ENCODE measurements at regions not wholly inside any gene's neighbourhood (a gene's known extent, or its start where the extent isn't known, plus 50 kb on each side); places are given as distances from the start of the nearest gene placed in this dataset.

- Histone ChIP-seq H3K36me3 (ENCODE audit: control insufficient read depth in 5 of 5, insufficient read depth in 5 of 5, low read length in 5 of 5) (no peaks in the 10 kb centered on the region), H3K27ac (ENCODE audit: low read depth, low read length) (peak overlapping the region; percentile 60), H3K9ac (ENCODE audit: low read length in 5 of 5) (peak overlapping the region in 4 of 5 donors; percentile 30 to 69 (median 44))
Measured at GRCh38 chr3:168249550-168250414, 154.1 kb upstream of the GOLIM4 start.

GRCh38 chr3:168249205-168249549 is 153.5 kb upstream of the GOLIM4 start:
- Histone ChIP-seq H3K27me3 (ENCODE audit: control insufficient read depth in 5 of 5, insufficient read depth in 4 of 5, low read length in 5 of 5) (no peaks in the 10 kb centered on the region), H3K4me1 (ENCODE audit: control insufficient read depth in 5 of 5, insufficient read depth in 5 of 5, low read length in 5 of 5) (peaks cover 0 to 60% (median 42%) of the 10 kb centered on the region in 5 donors), H3K9ac (ENCODE audit: low read length in 5 of 5) (peak overlapping the region in 4 of 5 donors; percentile 36 to 69 (median 54)), H3K27ac (ENCODE audit: low read depth, low read length) (peak overlapping the region; percentile 60), H3K4me3 (ENCODE audit: low read depth in 1 of 5, low read length in 5 of 5) (peak overlapping the region; percentile 72 to 90 (median 76)), H3K9me3 (ENCODE audit: control insufficient read depth in 5 of 5, low read length in 5 of 5) (no peaks in the 10 kb centered on the region), H3K36me3 (ENCODE audit: control insufficient read depth in 5 of 5, insufficient read depth in 5 of 5, low read length in 5 of 5) (no peaks in the 10 kb centered on the region)

More at GRCh38 chr3:168249550-168250414, 154.1 kb upstream of the GOLIM4 start:
- Histone ChIP-seq H3K9me3 (ENCODE audit: control insufficient read depth in 5 of 5, low read length in 5 of 5) (no peaks in the 10 kb centered on the region), H3K4me1 (ENCODE audit: control insufficient read depth in 5 of 5, insufficient read depth in 5 of 5, low read length in 5 of 5) (peaks cover 0 to 60% (median 42%) of the 10 kb centered on the region in 5 donors), H3K27me3 (ENCODE audit: control insufficient read depth in 5 of 5, insufficient read depth in 4 of 5, low read length in 5 of 5) (no peaks in the 10 kb centered on the region), H3K4me3 (ENCODE audit: low read depth in 1 of 5, low read length in 5 of 5) (peak overlapping the region; percentile 72 to 87 (median 76))

- H3K4me3 ChIP-seq (ENCODE audit: low read depth in 1 of 5, low read length in 5 of 5): peak overlapping the region; percentile 72 to 90 (median 76)
- no peaks in the 10 kb centered on the region for H3K27me3 ChIP-seq (ENCODE audit: control insufficient read depth in 5 of 5, insufficient read depth in 4 of 5, low read length in 5 of 5)
- H3K9me3 ChIP-seq (ENCODE audit: control insufficient read depth in 5 of 5, low read length in 5 of 5): no peaks in the 10 kb centered on the region
- peaks cover 0 to 60% (median 42%) of the 10 kb centered on the region in 5 donors for H3K4me1 ChIP-seq (ENCODE audit: control insufficient read depth in 5 of 5, insufficient read depth in 5 of 5, low read length in 5 of 5)
- H3K36me3 ChIP-seq (ENCODE audit: control insufficient read depth in 5 of 5, insufficient read depth in 5 of 5, low read length in 5 of 5): no peaks in the 10 kb centered on the region
- peak overlapping the region in 4 of 5 donors; percentile 36 to 69 (median 54) for H3K9ac ChIP-seq (ENCODE audit: low read length in 5 of 5)
- H3K27ac ChIP-seq (ENCODE audit: low read depth, low read length): peak overlapping the region; percentile 60
Measured at GRCh38 chr3:168248383-168249204, 152.9 kb upstream of the GOLIM4 start.

- H3K4me1 ChIP-seq (ENCODE audit: control insufficient read depth in 5 of 5, insufficient read depth in 5 of 5, low read length in 5 of 5): peaks cover 0 to 6% (median 0%) of the 10 kb centered on the region in 5 donors
- H3K27ac ChIP-seq (ENCODE audit: low read depth, low read length): no peak overlapping the region
- no peak overlapping the region for H3K4me3 ChIP-seq (ENCODE audit: low read depth in 1 of 5, low read length in 5 of 5)
- H3K9me3 ChIP-seq (ENCODE audit: control insufficient read depth in 5 of 5, low read length in 5 of 5): no peaks in the 10 kb centered on the region
- H3K9ac ChIP-seq (ENCODE audit: low read length in 5 of 5): no peak overlapping the region
- no peaks in the 10 kb centered on the region for H3K36me3 ChIP-seq (ENCODE audit: control insufficient read depth in 5 of 5, insufficient read depth in 5 of 5, low read length in 5 of 5)
- H3K27me3 ChIP-seq (ENCODE audit: control insufficient read depth in 5 of 5, insufficient read depth in 4 of 5, low read length in 5 of 5): no peaks in the 10 kb centered on the region
Measured at GRCh38 chr3:168241156-168241555, 145.4 kb upstream of the GOLIM4 start.

- H3K9me3 ChIP-seq (ENCODE audit: control insufficient read depth in 5 of 5, low read length in 5 of 5): no peaks in the 10 kb centered on the region
- H3K4me1 ChIP-seq (ENCODE audit: control insufficient read depth in 5 of 5, insufficient read depth in 5 of 5, low read length in 5 of 5): no peaks in the 10 kb centered on the region
- H3K4me3 ChIP-seq (ENCODE audit: low read depth in 1 of 5, low read length in 5 of 5): no peak overlapping the region
- H3K9ac ChIP-seq (ENCODE audit: low read length in 5 of 5): no peak overlapping the region
- no peak overlapping the region for H3K27ac ChIP-seq (ENCODE audit: low read depth, low read length)
- H3K27me3 ChIP-seq (ENCODE audit: control insufficient read depth in 5 of 5, insufficient read depth in 4 of 5, low read length in 5 of 5): no peaks in the 10 kb centered on the region
- no peaks in the 10 kb centered on the region for H3K36me3 ChIP-seq (ENCODE audit: control insufficient read depth in 5 of 5, insufficient read depth in 5 of 5, low read length in 5 of 5)
Measured at GRCh38 chr3:168239287-168239686, 143.6 kb upstream of the GOLIM4 start.

GRCh38 chr3:168233001-168233400 is 137.3 kb upstream of the GOLIM4 start:
- Histone ChIP-seq H3K4me3 (ENCODE audit: low read depth in 1 of 5, low read length in 5 of 5) (no peak overlapping the region), H3K27me3 (ENCODE audit: control insufficient read depth in 5 of 5, insufficient read depth in 4 of 5, low read length in 5 of 5) (no peaks in the 10 kb centered on the region), H3K27ac (ENCODE audit: low read depth, low read length) (no peak overlapping the region), H3K9me3 (ENCODE audit: control insufficient read depth in 5 of 5, low read length in 5 of 5) (no peaks in the 10 kb centered on the region), H3K4me1 (ENCODE audit: control insufficient read depth in 5 of 5, insufficient read depth in 5 of 5, low read length in 5 of 5) (no peaks in the 10 kb centered on the region), H3K36me3 (ENCODE audit: control insufficient read depth in 5 of 5, insufficient read depth in 5 of 5, low read length in 5 of 5) (no peaks in the 10 kb centered on the region), H3K9ac (ENCODE audit: low read length in 5 of 5) (no peak overlapping the region)

GRCh38 chr3:168223085-168223484 is 127.4 kb upstream of the GOLIM4 start:
- Histone ChIP-seq H3K4me3 (ENCODE audit: low read depth in 1 of 5, low read length in 5 of 5) (no peak overlapping the region), H3K9ac (ENCODE audit: low read length in 5 of 5) (no peak overlapping the region), H3K27ac (ENCODE audit: low read depth, low read length) (no peak overlapping the region), H3K9me3 (ENCODE audit: control insufficient read depth in 5 of 5, low read length in 5 of 5) (no peaks in the 10 kb centered on the region), H3K36me3 (ENCODE audit: control insufficient read depth in 5 of 5, insufficient read depth in 5 of 5, low read length in 5 of 5) (no peaks in the 10 kb centered on the region), H3K27me3 (ENCODE audit: control insufficient read depth in 5 of 5, insufficient read depth in 4 of 5, low read length in 5 of 5) (no peaks in the 10 kb centered on the region), H3K4me1 (ENCODE audit: control insufficient read depth in 5 of 5, insufficient read depth in 5 of 5, low read length in 5 of 5) (no peaks in the 10 kb centered on the region)

GRCh38 chr3:168220556-168220955 is 124.8 kb upstream of the GOLIM4 start:
- H3K27me3 ChIP-seq (ENCODE audit: control insufficient read depth in 5 of 5, insufficient read depth in 4 of 5, low read length in 5 of 5): no peaks in the 10 kb centered on the region
- H3K9me3 ChIP-seq (ENCODE audit: control insufficient read depth in 5 of 5, low read length in 5 of 5): no peaks in the 10 kb centered on the region
- H3K9ac ChIP-seq (ENCODE audit: low read length in 5 of 5): no peak overlapping the region
- no peak overlapping the region for H3K27ac ChIP-seq (ENCODE audit: low read depth, low read length)
- H3K4me1 ChIP-seq (ENCODE audit: control insufficient read depth in 5 of 5, insufficient read depth in 5 of 5, low read length in 5 of 5): no peaks in the 10 kb centered on the region
- H3K4me3 ChIP-seq (ENCODE audit: low read depth in 1 of 5, low read length in 5 of 5): no peak overlapping the region
- no peaks in the 10 kb centered on the region for H3K36me3 ChIP-seq (ENCODE audit: control insufficient read depth in 5 of 5, insufficient read depth in 5 of 5, low read length in 5 of 5)

GRCh38 chr3:168219530-168219929 is 123.8 kb upstream of the GOLIM4 start:
- Histone ChIP-seq H3K4me1 (ENCODE audit: control insufficient read depth in 5 of 5, insufficient read depth in 5 of 5, low read length in 5 of 5) (no peaks in the 10 kb centered on the region), H3K27me3 (ENCODE audit: control insufficient read depth in 5 of 5, insufficient read depth in 4 of 5, low read length in 5 of 5) (no peaks in the 10 kb centered on the region), H3K4me3 (ENCODE audit: low read depth in 1 of 5, low read length in 5 of 5) (no peak overlapping the region), H3K9me3 (ENCODE audit: control insufficient read depth in 5 of 5, low read length in 5 of 5) (no peaks in the 10 kb centered on the region), H3K27ac (ENCODE audit: low read depth, low read length) (no peak overlapping the region), H3K9ac (ENCODE audit: low read length in 5 of 5) (no peak overlapping the region), H3K36me3 (ENCODE audit: control insufficient read depth in 5 of 5, insufficient read depth in 5 of 5, low read length in 5 of 5) (no peaks in the 10 kb centered on the region)

GRCh38 chr3:168218600-168218999 is 122.9 kb upstream of the GOLIM4 start:
- Histone ChIP-seq H3K27ac (ENCODE audit: low read depth, low read length) (no peak overlapping the region), H3K4me1 (ENCODE audit: control insufficient read depth in 5 of 5, insufficient read depth in 5 of 5, low read length in 5 of 5) (peaks cover 0 to 6% (median 0%) of the 10 kb centered on the region in 5 donors), H3K4me3 (ENCODE audit: low read depth in 1 of 5, low read length in 5 of 5) (no peak overlapping the region), H3K9me3 (ENCODE audit: control insufficient read depth in 5 of 5, low read length in 5 of 5) (no peaks in the 10 kb centered on the region), H3K9ac (ENCODE audit: low read length in 5 of 5) (no peak overlapping the region), H3K27me3 (ENCODE audit: control insufficient read depth in 5 of 5, insufficient read depth in 4 of 5, low read length in 5 of 5) (no peaks in the 10 kb centered on the region), H3K36me3 (ENCODE audit: control insufficient read depth in 5 of 5, insufficient read depth in 5 of 5, low read length in 5 of 5) (no peaks in the 10 kb centered on the region)
